ENCODE measurements at regions not wholly inside any gene's neighbourhood (a gene's known extent, or its start where the extent isn't known, plus 50 kb on each side); places are given as distances from the start of the nearest gene placed in this dataset.

GRCh38 chr1:173414136-173414535 lies 63.0 kb upstream of the PRDX6 start:
- H3F3A ChIP-seq (ENCODE audit: insufficient read depth, low read depth), result no peaks in the 10 kb centered on the region
- POLR2A ChIA-PET (ENCODE audit: unreplicated experiment), result no interaction called here

GRCh38 chr1:173414539-173415226 lies 62.5 kb upstream of the PRDX6 start:
- H3F3A ChIP-seq (ENCODE audit: insufficient read depth, low read depth), result no peaks in the 10 kb centered on the region
- intact Hi-C loops (cut with micrococcal nuclease; ENCODE audit: unreplicated experiment), result no loop called here
- no peaks in the 10 kb centered on the region for H3K27me3 ChIP-seq (ENCODE audit: insufficient read depth, low read depth)
- no peaks in the 10 kb centered on the region for H3K9me3 ChIP-seq (ENCODE audit: insufficient read depth, low read depth)
- no peak overlapping the region for H3K4me3 ChIP-seq
- H4K20me1 ChIP-seq (ENCODE audit: insufficient read depth), result no peaks in the 10 kb centered on the region
- H3K27ac ChIP-seq, result no peak overlapping the region
- TF ChIP-seq CTCF (conservative IDR thresholded peaks at IDR 0.05), result no peak
- no peak for TF ChIP-seq EZH2 (IDR thresholded peaks at IDR 0.05; ENCODE audit: low read depth)
- no peaks in the 10 kb centered on the region for H3K36me3 ChIP-seq (ENCODE audit: low read depth)
- H3K79me2 ChIP-seq (ENCODE audit: low read depth), result no peaks in the 10 kb centered on the region
- H3K4me1 ChIP-seq (replicated peaks; ENCODE audit: insufficient read depth), result peaks cover 6% of the 10 kb centered on the region; the same call in 1 of the 2 replicates
- POLR2A ChIA-PET (ENCODE audit: unreplicated experiment), result no interaction called here
- H3K9me2 ChIP-seq (ENCODE audit: insufficient read depth), result no peaks in the 10 kb centered on the region
- DNase-seq, result no peak
- no peak overlapping the region for H2AFZ ChIP-seq
- no TSS peak for BruUV-seq (replicated peaks)
- CTCF ChIA-PET, result no interaction called here
- no peak overlapping the region for H3K4me2 ChIP-seq

More at GRCh38 chr1:173414136-173414535, 63.0 kb upstream of the PRDX6 start:
- DNase-seq, result no peak
- no peaks in the 10 kb centered on the region for H3K79me2 ChIP-seq (ENCODE audit: low read depth)
- H3K36me3 ChIP-seq (ENCODE audit: low read depth), result no peaks in the 10 kb centered on the region
- no peaks in the 10 kb centered on the region for H4K20me1 ChIP-seq (ENCODE audit: insufficient read depth)
- no peak overlapping the region for H3K4me2 ChIP-seq
- H3K9me3 ChIP-seq (ENCODE audit: insufficient read depth, low read depth), result no peaks in the 10 kb centered on the region
- no peak overlapping the region for H3K4me3 ChIP-seq
- no peaks in the 10 kb centered on the region for H3K9me2 ChIP-seq (ENCODE audit: insufficient read depth)
- peaks cover 6% of the 10 kb centered on the region; the same call in 1 of the 2 replicates for H3K4me1 ChIP-seq (replicated peaks; ENCODE audit: insufficient read depth)
- no TSS peak for BruUV-seq (replicated peaks)
- no peak overlapping the region for H3K27ac ChIP-seq
- H2AFZ ChIP-seq, result no peak overlapping the region
- CTCF ChIA-PET, result no interaction called here
- TF ChIP-seq EZH2 (IDR thresholded peaks at IDR 0.05; ENCODE audit: low read depth) (no peak), CTCF (conservative IDR thresholded peaks at IDR 0.05) (no peak)
- intact Hi-C loops (cut with micrococcal nuclease; ENCODE audit: unreplicated experiment), result no loop called here
- H3K27me3 ChIP-seq (ENCODE audit: insufficient read depth, low read depth), result no peaks in the 10 kb centered on the region

GRCh38 chr1:173415490-173415889 lies 61.6 kb upstream of the PRDX6 start:
- no peak overlapping the region for H2AFZ ChIP-seq
- no peaks in the 10 kb centered on the region for H3K36me3 ChIP-seq (ENCODE audit: low read depth)
- H3K9me2 ChIP-seq (ENCODE audit: insufficient read depth), result no peaks in the 10 kb centered on the region
- POLR2A ChIA-PET (ENCODE audit: unreplicated experiment), result no interaction called here
- H3K79me2 ChIP-seq (ENCODE audit: low read depth), result no peaks in the 10 kb centered on the region
- no peaks in the 10 kb centered on the region for H3F3A ChIP-seq (ENCODE audit: insufficient read depth, low read depth)
- no peak overlapping the region for H3K4me3 ChIP-seq
- H3K4me1 ChIP-seq (replicated peaks; ENCODE audit: insufficient read depth), result peaks cover 10% of the 10 kb centered on the region
- CTCF ChIA-PET, result no interaction called here
- no peak for DNase-seq
- H3K27me3 ChIP-seq (ENCODE audit: insufficient read depth, low read depth), result no peaks in the 10 kb centered on the region
- H3K9me3 ChIP-seq (ENCODE audit: insufficient read depth, low read depth), result no peaks in the 10 kb centered on the region
- H3K4me2 ChIP-seq, result no peak overlapping the region
- TF ChIP-seq CTCF (conservative IDR thresholded peaks at IDR 0.05), result no peak
- TF ChIP-seq EZH2 (IDR thresholded peaks at IDR 0.05; ENCODE audit: low read depth), result no peak
- no peaks in the 10 kb centered on the region for H4K20me1 ChIP-seq (ENCODE audit: insufficient read depth)
- BruUV-seq (replicated peaks), result no TSS peak
- no peak overlapping the region for H3K27ac ChIP-seq
- intact Hi-C loops (cut with micrococcal nuclease; ENCODE audit: unreplicated experiment), result no loop called here
